Heart right ventricle (tissue), 16 donors: ENCODE measurements at regions not wholly inside any gene's neighbourhood (a gene's known extent, or its start where the extent isn't known, plus 50 kb on each side); places are given as distances from the start of the nearest gene placed in this dataset.

ENCODE experiments used
- ATAC-seq, 8 donors: fragments of 200-7000 bp; cut with Tn5 transposase; one replicate each; pipeline ENCODE4 v1.9.1; 2020; ENCODE audit warnings: mild to moderate bottlenecking in 8 of 8, moderate library complexity in 8 of 8, moderate number of reproducible peaks in 1 of 8
- DNase-seq, 2 donors: peaks; one replicate each; pipeline ENCODE4 v3.0.0-alpha.2; 2020
- H3K27ac ChIP-seq, 10 donors: fragments of 200-600 bp; sonication (generic) in 2 of 10; one replicate each; pipeline versions ENCODE4 v1.5.0 to v1.8.0; 2020 to 2022; ENCODE audit warnings: mild to moderate bottlenecking in 3 of 10
- H3K27me3 ChIP-seq, 7 donors: fragments of 200-600 bp; one replicate each; pipeline ENCODE4 v1.8.0; 2021 to 2022; ENCODE audit warnings: mild to moderate bottlenecking in 2 of 7
- H3K36me3 ChIP-seq, 9 donors: fragments of 200-600 bp; sonication (generic) in 1 of 9; one replicate each; pipeline versions ENCODE4 v1.5.0 to v1.8.0; 2020 to 2022; ENCODE audit warnings: mild to moderate bottlenecking in 2 of 9
- H3K4me1 ChIP-seq, 9 donors: fragments of 200-600 bp; sonication (generic) in 1 of 9; one replicate each; pipeline versions ENCODE4 v1.5.0 to v1.8.0; 2020 to 2022; ENCODE audit warnings: mild to moderate bottlenecking in 4 of 9
- H3K4me3 ChIP-seq, 10 donors: fragments of 200-600 bp; sonication (generic) in 2 of 10; one replicate each; pipeline versions ENCODE4 v1.5.0 to v1.8.0; 2020 to 2022; ENCODE audit warnings: mild to moderate bottlenecking in 7 of 10, moderate library complexity in 2 of 10
- H3K9me3 ChIP-seq, 11 donors: fragments of 200-600 bp in 10 of 11; sonication (generic) in 2 of 11; one replicate each; pipeline versions ENCODE4 v1.5.0 to v1.8.0; 2013 to 2022; ENCODE audit warnings: mild to moderate bottlenecking in 2 of 11, control low read depth in 1 of 11, moderate library complexity in 1 of 11
- WGBS, 2 donors: extraction: QIAGEN DNeasy Blood & Tissue Kit; methylation state at CpG; one replicate each; pipeline ENCODE4 v1.1.7; 2013; ENCODE audit warnings: inconsistent platforms in 1 of 2; 5-methylcytosine and 5-hydroxymethylcytosine counted together
- intact Hi-C, 10 donors: fragments of 100-400 bp; cut with DNase I; formaldehyde crosslinking; loops; one replicate each; pipeline versions ENCODE4 v1.11.1 to v1.14.2; 2022
- TF ChIP-seq, protein P1 (sequence below), 9 donors: fragments of 200-600 bp; sonication (generic) in 2 of 9; IDR thresholded peaks; one replicate each; pipeline versions ENCODE4 v1.5.0 to v1.8.0; 2021 to 2022; ENCODE audit warnings: antibody characterized with exemption in 9 of 9, mild to moderate bottlenecking in 5 of 9, moderate library complexity in 1 of 9
- donor health status: Arrhythmogenic right ventricular cardiomyopathy.
- donor health status: ischemic (EF 13 %, LVEDD 7.1; RV severe dilation, severe dysfunction).
- donor health status: healthy with polysubstance abuse.
- donor health status: DM: no; HTN: yes; CAD: no.
- donor health status: DM: no; HTN: no; CAD: no.
- donor health status: ischemic (EF 25% LVEDD 6.9; RV normal size, moderate dysfunction).
- donor health status: ischemic (EF 25% LVEDD 5.7; RV mildly dilated, moderate dysfunction).
- donor health status: healthy.
- donor health status: DM: yes; HTN: yes; CAD: no.
- donor health status: Ischemic cardiomyopathy.
- donor health status: ischemic (EF 35%, LVEDD 5.7; RV mildly dilated, moderate dysfunction).
- donor health status: nonischemic (EF 11% LVEDD 7.7; RV severe dilation, severe dysfunction).
- donor health status: DM: yes; HTN: yes; CAD: no.
- donor health status: PGD.
- donor health status: ischemic (EF 29% LVEDD 5.4; RV normal size, mild dysfunction).
- donor health status: nonischemic (EF 23%, LVEDD 6.1; RV moderate dilation, normal function).

DNA sequence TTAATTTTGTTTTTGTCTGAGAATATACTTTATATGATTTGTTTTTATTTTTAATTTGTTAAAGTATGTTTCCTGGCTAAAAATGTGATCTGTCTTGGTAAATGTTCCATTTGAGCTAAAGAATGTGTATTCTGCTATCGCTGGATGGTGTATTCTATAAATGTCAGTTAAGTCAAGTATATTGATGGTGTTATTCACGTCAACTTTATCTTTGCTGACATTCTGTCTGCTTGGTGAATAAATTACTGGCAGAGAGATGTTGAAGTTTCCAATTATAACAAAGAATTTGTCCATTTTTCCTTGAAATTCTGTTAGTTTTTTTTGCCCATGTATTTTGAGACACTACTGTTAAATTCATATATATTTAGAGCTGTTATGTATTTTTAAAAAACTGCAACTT is 1131.8 kb upstream of the GJE1 start:
- no peaks in the 10 kb centered on the region for H3K4me1 ChIP-seq
- no peak overlapping the region for H3K27ac ChIP-seq
- intact Hi-C loops, result no loop called here
- ATAC-seq, result no peak
- H3K9me3 ChIP-seq, result no peaks in the 10 kb centered on the region
- TF ChIP-seq, protein P1, sequence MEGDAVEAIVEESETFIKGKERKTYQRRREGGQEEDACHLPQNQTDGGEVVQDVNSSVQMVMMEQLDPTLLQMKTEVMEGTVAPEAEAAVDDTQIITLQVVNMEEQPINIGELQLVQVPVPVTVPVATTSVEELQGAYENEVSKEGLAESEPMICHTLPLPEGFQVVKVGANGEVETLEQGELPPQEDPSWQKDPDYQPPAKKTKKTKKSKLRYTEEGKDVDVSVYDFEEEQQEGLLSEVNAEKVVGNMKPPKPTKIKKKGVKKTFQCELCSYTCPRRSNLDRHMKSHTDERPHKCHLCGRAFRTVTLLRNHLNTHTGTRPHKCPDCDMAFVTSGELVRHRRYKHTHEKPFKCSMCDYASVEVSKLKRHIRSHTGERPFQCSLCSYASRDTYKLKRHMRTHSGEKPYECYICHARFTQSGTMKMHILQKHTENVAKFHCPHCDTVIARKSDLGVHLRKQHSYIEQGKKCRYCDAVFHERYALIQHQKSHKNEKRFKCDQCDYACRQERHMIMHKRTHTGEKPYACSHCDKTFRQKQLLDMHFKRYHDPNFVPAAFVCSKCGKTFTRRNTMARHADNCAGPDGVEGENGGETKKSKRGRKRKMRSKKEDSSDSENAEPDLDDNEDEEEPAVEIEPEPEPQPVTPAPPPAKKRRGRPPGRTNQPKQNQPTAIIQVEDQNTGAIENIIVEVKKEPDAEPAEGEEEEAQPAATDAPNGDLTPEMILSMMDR (IDR thresholded peaks at IDR 0.05), result no peak
- WGBS, 2 donors, result 75 to 86% methylated on average over 2 of the region's 2 CpGs
- no peak overlapping the region for H3K4me3 ChIP-seq
- no peaks in the 10 kb centered on the region for H3K27me3 ChIP-seq
- H3K36me3 ChIP-seq, result no peaks in the 10 kb centered on the region
- DNase-seq, result no peak

DNA sequence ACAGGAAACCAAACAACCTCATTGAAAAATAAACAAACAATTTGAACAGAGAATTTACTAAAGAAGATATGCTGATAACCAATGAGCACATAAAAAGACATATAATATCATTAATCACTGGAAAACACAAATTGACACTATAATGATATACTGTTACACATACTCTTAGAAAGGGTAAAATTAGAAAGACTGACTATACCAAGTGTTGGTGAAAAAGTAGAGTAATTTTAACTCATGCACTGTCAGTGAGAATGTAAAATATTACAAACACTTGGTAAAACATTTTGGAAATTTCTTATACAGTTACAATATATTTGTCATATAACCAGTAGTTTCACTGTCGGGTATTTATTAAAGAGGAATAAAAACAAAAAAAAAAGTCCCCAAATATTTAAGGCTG is 1139.2 kb upstream of the GJE1 start:
- Histone ChIP-seq H3K36me3 (no peaks in the 10 kb centered on the region), H3K27ac (no peak overlapping the region), H3K9me3 (peaks cover 0 to 26% (median 2%) of the 10 kb centered on the region in 11 donors), H3K4me1 (peaks cover 0 to 6% (median 4%) of the 10 kb centered on the region in 9 donors), H3K27me3 (no peaks in the 10 kb centered on the region), H3K4me3 (no peak overlapping the region)
- DNase-seq, result no peak
- WGBS, 2 donors, result 98 to 100% methylated on average over 1 of the region's 1 CpG
- intact Hi-C loops, result no loop called here
- TF ChIP-seq, protein P1 (IDR thresholded peaks at IDR 0.05), result no peak
- ATAC-seq, result no peak

DNA sequence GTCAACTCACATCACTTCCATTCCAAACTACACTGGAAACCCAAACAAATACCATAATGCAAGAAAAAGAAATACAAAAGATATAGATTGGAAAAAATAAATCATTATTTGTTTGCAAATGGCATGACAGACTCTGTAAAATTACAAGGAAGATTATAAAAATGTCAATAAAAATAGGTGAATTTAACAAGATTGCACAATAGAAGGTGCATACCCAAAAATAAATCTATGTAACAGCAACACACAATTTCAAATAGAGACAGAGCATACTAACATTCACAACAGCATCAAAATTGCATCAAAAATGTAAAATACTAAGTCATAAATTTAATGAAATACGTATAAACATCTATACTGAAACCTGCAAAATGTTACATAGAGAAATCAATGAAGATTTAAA is 1140.0 kb upstream of the GJE1 start:
- Histone ChIP-seq H3K27me3 (no peaks in the 10 kb centered on the region), H3K9me3 (peaks cover 0 to 26% (median 2%) of the 10 kb centered on the region in 11 donors), H3K4me1 (peaks cover 0 to 14% (median 11%) of the 10 kb centered on the region in 9 donors), H3K4me3 (no peak overlapping the region), H3K27ac (no peak overlapping the region), H3K36me3 (no peaks in the 10 kb centered on the region)
- intact Hi-C loops, result no loop called here
- DNase-seq, result no peak
- WGBS, 2 donors, result 94 to 98% methylated on average over 1 of the region's 1 CpG
- TF ChIP-seq, protein P1 (IDR thresholded peaks at IDR 0.05), result no peak
- ATAC-seq, result no peak

DNA sequence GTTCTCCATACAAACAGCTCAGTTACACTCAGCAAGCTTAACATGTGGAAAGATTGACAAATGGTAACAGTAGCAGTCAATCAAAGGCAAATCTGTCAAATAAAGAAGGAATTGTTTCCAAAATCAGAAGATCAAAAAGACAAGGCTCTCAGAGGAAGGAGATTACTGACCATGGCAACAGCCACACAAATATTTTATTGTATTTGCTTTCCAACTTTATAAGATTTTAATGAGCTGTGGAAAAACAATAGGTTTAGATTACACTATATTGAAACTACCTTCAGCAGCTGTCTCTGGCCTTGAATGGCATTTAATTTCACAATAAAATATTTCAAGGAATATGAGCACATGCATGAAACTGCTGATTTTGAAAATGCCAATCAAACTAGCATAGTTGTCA is 1143.9 kb upstream of the GJE1 start:
- H3K9me3 ChIP-seq, result peaks cover 0 to 15% (median 0%) of the 10 kb centered on the region in 11 donors
- H3K36me3 ChIP-seq, result no peaks in the 10 kb centered on the region
- H3K4me1 ChIP-seq, result peaks cover 0 to 34% (median 15%) of the 10 kb centered on the region in 9 donors
- intact Hi-C loops, result no loop called here
- H3K27me3 ChIP-seq, result no peaks in the 10 kb centered on the region
- DNase-seq (no peak), ATAC-seq (no peak)
- no peak overlapping the region for H3K27ac ChIP-seq
- TF ChIP-seq, protein P1 (IDR thresholded peaks at IDR 0.05), result no peak
- no peak overlapping the region for H3K4me3 ChIP-seq
